ENCODE measurements at regions not wholly inside any gene's neighbourhood (a gene's known extent, or its start where the extent isn't known, plus 50 kb on each side); places are given as distances from the start of the nearest gene placed in this dataset.

DNA sequence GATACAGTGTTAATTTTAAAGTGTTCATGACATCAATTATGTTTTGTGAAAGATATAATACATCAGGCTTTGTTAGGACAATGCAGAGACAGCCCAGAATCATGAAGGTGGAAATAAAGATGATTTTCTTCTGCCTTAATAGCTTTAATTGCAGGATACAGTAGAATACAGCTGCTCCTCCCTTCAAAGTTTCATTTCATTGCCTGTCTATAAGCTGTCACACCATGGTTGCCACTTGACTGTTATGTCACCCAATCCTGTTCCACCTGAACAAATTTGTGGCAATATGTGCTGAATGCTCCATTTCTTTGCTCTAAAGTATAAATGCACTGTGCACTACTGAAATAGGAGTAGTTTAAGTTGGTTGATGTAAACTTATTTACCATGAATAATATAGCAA lies 537.8 kb upstream of the ROBO2 start:
- TF ChIP-seq, protein P1, sequence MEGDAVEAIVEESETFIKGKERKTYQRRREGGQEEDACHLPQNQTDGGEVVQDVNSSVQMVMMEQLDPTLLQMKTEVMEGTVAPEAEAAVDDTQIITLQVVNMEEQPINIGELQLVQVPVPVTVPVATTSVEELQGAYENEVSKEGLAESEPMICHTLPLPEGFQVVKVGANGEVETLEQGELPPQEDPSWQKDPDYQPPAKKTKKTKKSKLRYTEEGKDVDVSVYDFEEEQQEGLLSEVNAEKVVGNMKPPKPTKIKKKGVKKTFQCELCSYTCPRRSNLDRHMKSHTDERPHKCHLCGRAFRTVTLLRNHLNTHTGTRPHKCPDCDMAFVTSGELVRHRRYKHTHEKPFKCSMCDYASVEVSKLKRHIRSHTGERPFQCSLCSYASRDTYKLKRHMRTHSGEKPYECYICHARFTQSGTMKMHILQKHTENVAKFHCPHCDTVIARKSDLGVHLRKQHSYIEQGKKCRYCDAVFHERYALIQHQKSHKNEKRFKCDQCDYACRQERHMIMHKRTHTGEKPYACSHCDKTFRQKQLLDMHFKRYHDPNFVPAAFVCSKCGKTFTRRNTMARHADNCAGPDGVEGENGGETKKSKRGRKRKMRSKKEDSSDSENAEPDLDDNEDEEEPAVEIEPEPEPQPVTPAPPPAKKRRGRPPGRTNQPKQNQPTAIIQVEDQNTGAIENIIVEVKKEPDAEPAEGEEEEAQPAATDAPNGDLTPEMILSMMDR (IDR thresholded peaks at IDR 0.05; ENCODE audit: borderline replicate concordance, control extremely low read depth, extremely low read depth, insufficient read depth, missing control alignments) = no peak
- no peak for DNase-seq (ENCODE audit: low spot score)
- in situ Hi-C loops (cut with MboI; ENCODE audit: low sequenced_read_pairs, unreplicated experiment) = no loop called here

DNA sequence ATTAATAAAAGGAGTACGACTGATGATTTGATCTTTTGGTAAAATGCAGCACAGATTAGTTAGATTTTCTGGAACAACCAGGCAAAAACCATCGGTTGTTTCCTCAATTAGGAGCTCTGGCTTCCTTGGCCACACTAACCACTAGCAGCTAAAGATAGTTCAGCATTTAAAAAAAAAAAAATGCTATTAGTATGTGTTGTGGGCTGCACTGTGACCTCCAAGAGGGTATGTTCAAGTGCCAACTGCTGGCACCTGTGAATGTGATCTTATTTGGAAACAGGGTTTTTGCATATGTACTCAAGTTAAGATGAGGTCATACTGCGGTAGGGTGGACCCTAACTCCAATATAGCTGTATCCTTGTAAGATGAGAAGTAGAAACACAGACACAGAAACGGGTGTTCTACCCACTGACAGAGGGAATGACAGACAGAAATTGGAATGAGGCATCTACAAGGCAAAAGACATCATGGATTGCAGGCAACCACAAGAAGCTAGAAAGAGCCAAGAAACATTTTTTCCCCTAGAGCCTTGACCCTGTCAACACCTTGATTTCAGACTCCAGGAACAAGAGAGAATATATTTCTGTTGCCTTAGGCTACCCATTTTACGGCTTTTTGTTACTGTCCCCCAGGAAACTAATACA lies 534.6 kb upstream of the ROBO2 start:
- no peak for DNase-seq (ENCODE audit: low spot score)
- in situ Hi-C loops (cut with MboI; ENCODE audit: low sequenced_read_pairs, unreplicated experiment) = no loop called here
- TF ChIP-seq, protein P1 (IDR thresholded peaks at IDR 0.05; ENCODE audit: borderline replicate concordance, control extremely low read depth, extremely low read depth, insufficient read depth, missing control alignments) = no peak

DNA sequence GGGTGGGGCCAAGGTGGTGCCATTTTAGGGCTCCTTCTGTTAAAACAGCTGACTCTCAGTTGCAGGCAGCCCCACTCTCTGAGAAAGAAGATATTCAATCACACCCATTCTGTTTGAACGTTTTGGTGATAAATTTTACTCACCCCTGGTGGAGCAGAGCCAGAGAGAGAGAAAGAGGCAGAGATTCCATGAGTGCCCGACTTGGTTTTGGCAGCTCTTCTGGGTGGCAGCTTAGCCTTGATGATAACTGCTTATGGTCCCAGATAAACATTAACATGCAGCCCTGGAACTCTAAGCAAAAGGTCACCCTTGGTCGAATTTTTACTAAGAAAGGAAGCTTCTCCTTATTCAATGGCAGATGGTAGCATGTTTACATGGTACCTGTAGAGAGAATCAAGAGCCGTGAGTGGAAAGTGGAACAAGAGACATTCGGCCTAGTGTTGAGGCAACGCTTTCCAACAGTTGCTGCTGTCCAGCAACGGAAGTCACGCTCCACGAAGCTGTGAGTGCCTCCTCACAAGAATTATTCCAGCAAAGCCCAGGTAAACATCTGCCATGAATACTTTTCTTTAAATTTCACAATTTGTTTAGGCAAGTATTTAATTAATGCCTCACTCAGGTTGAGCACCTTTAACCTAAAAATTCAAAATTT lies 530.6 kb upstream of the ROBO2 start:
- TF ChIP-seq, protein P1 (IDR thresholded peaks at IDR 0.05; ENCODE audit: borderline replicate concordance, control extremely low read depth, extremely low read depth, insufficient read depth, missing control alignments) = no peak
- in situ Hi-C loops (cut with MboI; ENCODE audit: low sequenced_read_pairs, unreplicated experiment) = no loop called here
- DNase-seq (ENCODE audit: low spot score) = no peak

DNA sequence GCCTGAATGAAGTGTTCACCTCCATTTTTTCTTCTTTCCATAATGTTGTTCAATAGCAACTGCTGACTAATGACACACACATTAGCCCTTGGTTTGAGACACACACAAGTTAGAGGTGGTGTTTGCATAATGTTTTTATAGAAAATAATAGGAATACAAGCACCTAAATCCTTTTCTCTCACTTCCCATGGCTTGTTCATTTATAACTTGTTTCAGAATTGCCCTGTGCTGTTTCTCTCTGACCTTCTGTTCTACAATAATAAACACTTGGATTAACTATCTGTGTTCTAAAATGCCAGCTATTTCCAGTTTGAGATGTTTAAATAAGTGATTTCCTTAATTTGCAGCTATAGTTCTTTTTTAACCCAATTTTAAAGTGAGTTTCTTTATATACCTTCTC lies 525.1 kb upstream of the ROBO2 start:
- TF ChIP-seq, protein P1 (IDR thresholded peaks at IDR 0.05; ENCODE audit: borderline replicate concordance, control extremely low read depth, extremely low read depth, insufficient read depth, missing control alignments) = no peak
- no peak for DNase-seq (ENCODE audit: low spot score)
- in situ Hi-C loops (cut with MboI; ENCODE audit: low sequenced_read_pairs, unreplicated experiment) = no loop called here

DNA sequence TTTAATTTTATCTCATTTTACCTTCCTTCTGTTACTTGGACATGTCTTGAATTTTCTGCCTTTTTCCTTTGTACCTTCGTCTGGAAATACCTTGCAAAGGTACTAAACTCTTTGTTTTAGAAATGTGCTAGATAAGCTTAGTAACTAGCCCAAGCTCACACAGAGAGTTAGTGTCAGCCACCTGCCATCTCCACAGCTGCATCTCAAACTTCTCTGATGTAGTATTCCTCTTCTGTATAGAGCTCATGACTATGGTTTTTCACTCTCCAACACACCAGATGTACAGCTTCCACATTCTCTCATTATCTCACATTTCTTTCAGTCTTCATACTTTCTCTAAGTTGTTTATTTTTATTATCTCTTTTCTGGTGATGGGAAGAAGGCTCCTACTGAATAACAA lies 516.6 kb upstream of the ROBO2 start:
- no peak for DNase-seq (ENCODE audit: low spot score)
- in situ Hi-C loops (cut with MboI; ENCODE audit: low sequenced_read_pairs, unreplicated experiment) = no loop called here
- TF ChIP-seq, protein P1 (IDR thresholded peaks at IDR 0.05; ENCODE audit: borderline replicate concordance, control extremely low read depth, extremely low read depth, insufficient read depth, missing control alignments) = no peak

DNA sequence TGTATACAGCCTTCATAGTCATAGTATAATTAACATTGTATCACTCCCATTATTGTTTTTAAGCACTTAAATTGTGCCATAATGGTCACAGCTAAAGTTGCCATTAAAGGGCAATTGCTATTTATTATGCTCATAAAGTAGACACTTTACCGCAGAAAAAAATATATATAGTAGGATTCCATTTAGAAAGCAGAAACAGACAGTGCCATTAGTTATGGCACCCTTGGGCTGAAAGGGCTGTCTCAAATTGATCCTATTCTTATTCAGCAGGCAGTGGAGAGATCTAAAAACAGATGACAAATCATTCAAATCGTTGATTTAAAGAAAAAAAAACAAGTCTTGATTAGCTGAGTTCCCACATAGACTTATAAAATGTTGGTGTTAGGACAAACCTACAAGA lies 514.2 kb upstream of the ROBO2 start:
- TF ChIP-seq, protein P1 (IDR thresholded peaks at IDR 0.05; ENCODE audit: borderline replicate concordance, control extremely low read depth, extremely low read depth, insufficient read depth, missing control alignments) = no peak
- in situ Hi-C loops (cut with MboI; ENCODE audit: low sequenced_read_pairs, unreplicated experiment) = no loop called here

More for the DNA sequence above, 514.2 kb upstream of the ROBO2 start:
- DNase-seq (ENCODE audit: low spot score) = no peak

Measured in GM13976 (cell line).